ENCODE measurements at regions not wholly inside any gene's neighbourhood (a gene's known extent, or its start where the extent isn't known, plus 50 kb on each side); places are given as distances from the start of the nearest gene placed in this dataset.

GRCh38 chr20:11190741-11191140 is 516.9 kb upstream of the JAG1 start:
- TF ChIP-seq GATA2 (IDR thresholded peaks at IDR 0.05; ENCODE audit: low read depth, low read length) (no peak), GATA3 (IDR thresholded peaks at IDR 0.05; ENCODE audit: low read depth, low read length) (no peak)

Data from SH-SY5Y (cell line).